ENCODE measurements at regions not wholly inside any gene's neighbourhood (a gene's known extent, or its start where the extent isn't known, plus 50 kb on each side); places are given as distances from the start of the nearest gene placed in this dataset.
"Not testable (repeated sequence)": the region's sequence is repeated elsewhere in the genome, so short reads cannot be mapped to it uniquely, and the experiment has no call there.

GRCh38 chrX:25105221-25105620 lies 89.5 kb upstream of the ARX start:
- Mint-ChIP-seq H3K27me3 (ENCODE audit: unreplicated experiment) (peaks cover 1% of the 10 kb centered on the region), H3K36me3 (ENCODE audit: low read depth, unreplicated experiment) (no peaks in the 10 kb centered on the region), H3K4me1 (ENCODE audit: unreplicated experiment) (no peaks in the 10 kb centered on the region), H3K4me3 (ENCODE audit: unreplicated experiment) (no peak overlapping the region), H3K27ac (ENCODE audit: unreplicated experiment) (no peak overlapping the region), H3K9me3 (ENCODE audit: unreplicated experiment) (no peaks in the 10 kb centered on the region)
- no peak for TF ChIP-seq CTCF (IDR thresholded peaks at IDR 0.05; ENCODE audit: unreplicated experiment)
- DNase-seq (ENCODE audit: low spot score), result no peak

- Mint-ChIP-seq H3K9me3 (ENCODE audit: unreplicated experiment) (no peaks in the 10 kb centered on the region), H3K27me3 (ENCODE audit: unreplicated experiment) (peaks cover 1% of the 10 kb centered on the region), H3K4me1 (ENCODE audit: unreplicated experiment) (no peaks in the 10 kb centered on the region), H3K36me3 (ENCODE audit: low read depth, unreplicated experiment) (no peaks in the 10 kb centered on the region), H3K27ac (ENCODE audit: unreplicated experiment) (no peak overlapping the region), H3K4me3 (ENCODE audit: unreplicated experiment) (no peak overlapping the region)
- TF ChIP-seq CTCF (IDR thresholded peaks at IDR 0.05; ENCODE audit: unreplicated experiment), result no peak
- DNase-seq (ENCODE audit: low spot score), result no peak
Measured at GRCh38 chrX:25096522-25097045, 80.8 kb upstream of the ARX start.

- H3K27me3 Mint-ChIP-seq (ENCODE audit: unreplicated experiment); H3K36me3 Mint-ChIP-seq (ENCODE audit: low read depth, unreplicated experiment); H3K27ac Mint-ChIP-seq (ENCODE audit: unreplicated experiment); H3K4me1 Mint-ChIP-seq (ENCODE audit: unreplicated experiment); H3K9me3 Mint-ChIP-seq (ENCODE audit: unreplicated experiment); H3K4me3 Mint-ChIP-seq (ENCODE audit: unreplicated experiment); DNase-seq (ENCODE audit: low spot score): not testable (repeated sequence)
Measured at GRCh38 chrX:25091152-25091551, 75.4 kb upstream of the ARX start.

GRCh38 chrX:25084446-25084845 lies 68.7 kb upstream of the ARX start:
- Mint-ChIP-seq H3K4me3 (ENCODE audit: unreplicated experiment) (no peak overlapping the region), H3K27me3 (ENCODE audit: unreplicated experiment) (no peaks in the 10 kb centered on the region)
- no peak for TF ChIP-seq CTCF (IDR thresholded peaks at IDR 0.05; ENCODE audit: unreplicated experiment)

GRCh38 chrX:25083661-25084060 lies 67.9 kb upstream of the ARX start:
- Mint-ChIP-seq H3K36me3 (ENCODE audit: low read depth, unreplicated experiment) (no peaks in the 10 kb centered on the region), H3K27me3 (ENCODE audit: unreplicated experiment) (no peaks in the 10 kb centered on the region), H3K27ac (ENCODE audit: unreplicated experiment) (no peak overlapping the region), H3K9me3 (ENCODE audit: unreplicated experiment) (no peaks in the 10 kb centered on the region), H3K4me3 (ENCODE audit: unreplicated experiment) (no peak overlapping the region), H3K4me1 (ENCODE audit: unreplicated experiment) (no peaks in the 10 kb centered on the region)
- no peak for TF ChIP-seq CTCF (IDR thresholded peaks at IDR 0.05; ENCODE audit: unreplicated experiment)
- DNase-seq (ENCODE audit: low spot score), result no peak

More at GRCh38 chrX:25084446-25084845, 68.7 kb upstream of the ARX start:
- DNase-seq (ENCODE audit: low spot score), result no peak
- Mint-ChIP-seq H3K4me1 (ENCODE audit: unreplicated experiment) (no peaks in the 10 kb centered on the region), H3K36me3 (ENCODE audit: low read depth, unreplicated experiment) (no peaks in the 10 kb centered on the region), H3K9me3 (ENCODE audit: unreplicated experiment) (no peaks in the 10 kb centered on the region), H3K27ac (ENCODE audit: unreplicated experiment) (no peak overlapping the region)

Data from endothelial cell (in vitro differentiated cells).